CD14-positive monocyte (primary cell): ENCODE measurements at regions not wholly inside any gene's neighbourhood (a gene's known extent, or its start where the extent isn't known, plus 50 kb on each side); places are given as distances from the start of the nearest gene placed in this dataset.

Source experiments
- DNase-seq, 3 donors: peaks; one replicate each; pipeline ENCODE4 v3.0.0-alpha.2; 2011 to 2022
- H2AFZ ChIP-seq: 2 replicates; pipeline ENCODE4 v1.6.0; 2012; ENCODE audit warnings: mild to moderate bottlenecking, low read depth, low read length, inconsistent platforms; ENCODE audit not compliant: insufficient read depth, poor library complexity, severe bottlenecking
- H3K27ac ChIP-seq, 2 donors: 1 replicate in 1 of 2; 2 replicates in 1 of 2; pipeline ENCODE4 v1.5.1; 2012 to 2013; ENCODE audit warnings: low read length in 2 of 2, control low read depth in 1 of 2, inconsistent platforms in 1 of 2, low read depth in 1 of 2, mild to moderate bottlenecking in 1 of 2
- H3K27me3 ChIP-seq, 2 donors: one replicate each; pipeline versions ENCODE4 v1.6.0 to v1.6.1; 2011 to 2013; ENCODE audit warnings: low read length in 2 of 2; ENCODE audit not compliant: control insufficient read depth in 2 of 2, insufficient read depth in 2 of 2
- H3K36me3 ChIP-seq, 2 donors: replicated peaks in 1 of 2; 1 replicate in 1 of 2; 2 replicates in 1 of 2; pipeline versions ENCODE4 v1.5.1 to v1.6.1; 2012 to 2013; ENCODE audit warnings: low read length in 2 of 2, control low read depth in 1 of 2, inconsistent platforms in 1 of 2, mild to moderate bottlenecking in 1 of 2; ENCODE audit not compliant: insufficient read depth in 2 of 2, control insufficient read depth in 1 of 2
- H3K4me1 ChIP-seq, 2 donors: 1 replicate in 1 of 2; 2 replicates in 1 of 2; pipeline versions ENCODE4 v1.5.1 to v1.6.1; 2012 to 2013; ENCODE audit warnings: low read length in 2 of 2, control low read depth in 1 of 2, inconsistent platforms in 1 of 2, mild to moderate bottlenecking in 1 of 2, moderate library complexity in 1 of 2; ENCODE audit not compliant: insufficient read depth in 2 of 2, control insufficient read depth in 1 of 2
- H3K4me2 ChIP-seq: replicated peaks from 2 replicates; pipeline ENCODE3; 2012; ENCODE audit warnings: low read length, moderate library complexity, mild to moderate bottlenecking; ENCODE audit not compliant: poor library complexity, severe bottlenecking; ENCODE audit errors: extremely low read depth
- H3K4me3 ChIP-seq, 3 experiments: fragments of 200-600 bp in 1 of 3; sonication (generic) in 1 of 3; replicated peaks in 1 of 3; 1 replicate in 2 of 3; 2 replicates in 1 of 3; pipeline ENCODE4 v1.5.1; 2011 to 2013; ENCODE audit warnings: low read length in 3 of 3, mild to moderate bottlenecking in 3 of 3, control low read depth in 2 of 3, low read depth in 2 of 3, inconsistent platforms in 1 of 3, moderate library complexity in 1 of 3
- H3K79me2 ChIP-seq: 2 replicates; pipeline ENCODE4 v1.6.0; 2012; ENCODE audit warnings: mild to moderate bottlenecking, control low read depth, inconsistent platforms, low read length, moderate library complexity; ENCODE audit not compliant: insufficient read depth
- H3K9ac ChIP-seq: 2 replicates; pipeline ENCODE4 v1.6.0; 2017; ENCODE audit warnings: low read length, mild to moderate bottlenecking; ENCODE audit not compliant: insufficient read depth, poor library complexity, severe bottlenecking
- H3K9me3 ChIP-seq, 2 donors: replicated peaks in 1 of 2; 1 replicate in 1 of 2; 2 replicates in 1 of 2; pipeline versions ENCODE4 v1.5.1 to v1.6.1; 2012 to 2013; ENCODE audit warnings: low read length in 2 of 2, control low read depth in 1 of 2; ENCODE audit not compliant: control insufficient read depth in 1 of 2, insufficient read depth in 1 of 2
- H4K20me1 ChIP-seq: 2 replicates; pipeline ENCODE4 v1.6.0; 2012; ENCODE audit warnings: mild to moderate bottlenecking, low read length, control low read depth, moderate library complexity; ENCODE audit not compliant: insufficient read depth
- H3K27ac Mint-ChIP-seq, 7 donors: one replicate each; pipeline ENCODE4 v1.8.0; 2020; ENCODE audit warnings: mild to moderate bottlenecking in 7 of 7, mixed read lengths in 7 of 7, moderate library complexity in 6 of 7, inconsistent platforms in 2 of 7
- H3K27me3 Mint-ChIP-seq, 3 donors: one replicate each; pipeline ENCODE4 v1.8.0; 2021 to 2022; ENCODE audit warnings: low read depth in 3 of 3, mild to moderate bottlenecking in 3 of 3, mixed read lengths in 3 of 3, moderate library complexity in 3 of 3, inconsistent platforms in 1 of 3
- H3K36me3 Mint-ChIP-seq, 2 donors: one replicate each; pipeline ENCODE4 v1.8.0; 2020; ENCODE audit warnings: mixed read lengths in 2 of 2, inconsistent platforms in 1 of 2, mild to moderate bottlenecking in 1 of 2
- H3K4me1 Mint-ChIP-seq: one replicate; pipeline ENCODE4 v1.8.0; 2020; ENCODE audit warnings: mild to moderate bottlenecking, mixed read lengths
- H3K4me3 Mint-ChIP-seq, 2 donors: one replicate each; pipeline ENCODE4 v1.8.0; 2020; ENCODE audit warnings: mild to moderate bottlenecking in 2 of 2, mixed read lengths in 2 of 2, moderate library complexity in 1 of 2
- H3K9me3 Mint-ChIP-seq, 7 donors: one replicate each; pipeline ENCODE4 v1.8.0; 2020 to 2022; ENCODE audit warnings: mixed read lengths in 7 of 7, mild to moderate bottlenecking in 6 of 7, moderate library complexity in 6 of 7, inconsistent platforms in 2 of 7
- CTCF ChIP-seq: fragments of 200-600 bp; IDR thresholded peaks from one replicate; pipeline ENCODE4 v1.8.0; 2022; ENCODE audit warnings: antibody characterized with exemption, mild to moderate bottlenecking
- WGBS: methylation state at CpG from one replicate; pipeline ENCODE4 v1.1.5; 2013; ENCODE audit warnings: missing lambda C conversion rate; ENCODE audit not compliant: insufficient coverage; 5-methylcytosine and 5-hydroxymethylcytosine counted together
- intact Hi-C, 2 donors: fragments of 100-400 bp; cut with micrococcal nuclease; formaldehyde crosslinking; loops; one replicate each; pipeline versions ENCODE4 v1.15.0 to v1.15.1; 2023

GRCh38 chr6:22035690-22036089 lies 261.1 kb downstream of the PRL start:
- peaks cover 0 to 4% (median 2%) of the 10 kb centered on the region in 3 donors for H3K27me3 Mint-ChIP-seq

DNA sequence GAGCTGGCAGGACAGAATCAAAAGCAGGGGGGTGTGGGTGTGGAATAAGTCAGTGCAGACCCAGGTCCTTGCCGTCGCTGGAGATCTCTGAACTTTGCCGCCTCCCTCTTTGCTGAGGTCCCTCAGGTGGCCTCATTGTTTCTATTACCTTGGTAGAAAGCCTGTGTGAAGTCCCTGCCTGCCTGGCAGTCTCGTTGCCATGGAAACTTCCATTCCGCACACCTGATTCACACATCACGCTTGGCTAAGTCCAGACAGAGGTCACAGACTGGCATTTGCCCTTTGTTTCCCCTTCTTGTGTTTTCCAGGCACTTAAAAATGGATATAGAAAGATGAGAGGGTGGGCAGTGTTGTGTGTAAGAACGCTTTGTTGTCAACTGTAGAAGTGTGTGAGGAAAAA lies 260.6 kb downstream of the PRL start:
- no peaks in the 10 kb centered on the region for H3K79me2 ChIP-seq
- DNase-seq = no peak
- peaks cover 2 to 18% (median 9%) of the 10 kb centered on the region in 7 donors for H3K9me3 Mint-ChIP-seq
- H3K9me3 ChIP-seq = peaks cover 0 to 5% of the 10 kb centered on the region in 2 donors
- H3K27ac ChIP-seq = no peak overlapping the region
- H3K36me3 Mint-ChIP-seq = no peaks in the 10 kb centered on the region
- no peaks in the 10 kb centered on the region for H4K20me1 ChIP-seq
- 97% methylated on average over 5 of the region's 7 CpGs for WGBS
- no peak overlapping the region for H3K9ac ChIP-seq
- intact Hi-C loops = no loop called here
- H3K4me1 Mint-ChIP-seq = peaks cover 6% of the 10 kb centered on the region
- TF ChIP-seq CTCF = no peak
- H3K4me1 ChIP-seq = peaks cover 9% of the 10 kb centered on the region in 2 donors
- no peak overlapping the region for H3K4me2 ChIP-seq
- peaks cover 0 to 4% (median 2%) of the 10 kb centered on the region in 3 donors for H3K27me3 Mint-ChIP-seq
- H2AFZ ChIP-seq = no peak overlapping the region
- H3K27ac Mint-ChIP-seq = peak overlapping the region in 1 of 7 donors; percentile 33
- no peak overlapping the region for H3K4me3 ChIP-seq
- H3K4me3 Mint-ChIP-seq = no peak overlapping the region
- H3K36me3 ChIP-seq = no peaks in the 10 kb centered on the region
- H3K27me3 ChIP-seq = no peaks in the 10 kb centered on the region

More at GRCh38 chr6:22035690-22036089, 261.1 kb downstream of the PRL start:
- Histone ChIP-seq H3K27ac (no peak overlapping the region), H3K4me3 (no peak overlapping the region), H3K27me3 (no peaks in the 10 kb centered on the region), H3K9me3 (no peaks in the 10 kb centered on the region), H3K9ac (no peak overlapping the region), H3K4me1 (peaks cover 9% of the 10 kb centered on the region in 2 donors), H2AFZ (peak overlapping the region; percentile 11), H3K4me2 (no peak overlapping the region), H3K79me2 (no peaks in the 10 kb centered on the region), H3K36me3 (no peaks in the 10 kb centered on the region), H4K20me1 (no peaks in the 10 kb centered on the region)
- no peaks in the 10 kb centered on the region for H3K36me3 Mint-ChIP-seq
- H3K9me3 Mint-ChIP-seq = peaks cover 0 to 12% (median 6%) of the 10 kb centered on the region in 7 donors
- DNase-seq = no peak
- no peak overlapping the region for H3K4me3 Mint-ChIP-seq
- H3K27ac Mint-ChIP-seq = no peak overlapping the region
- no peak for TF ChIP-seq CTCF
- H3K4me1 Mint-ChIP-seq = peaks cover 8% of the 10 kb centered on the region
- intact Hi-C loops = no loop called here
- no CpG with 5 or more reads among the region's 4 CpGs for whole genome bisulfite sequencing
